ENCODE measurements at regions not wholly inside any gene's neighbourhood (a gene's known extent, or its start where the extent isn't known, plus 50 kb on each side); places are given as distances from the start of the nearest gene placed in this dataset.

DNA sequence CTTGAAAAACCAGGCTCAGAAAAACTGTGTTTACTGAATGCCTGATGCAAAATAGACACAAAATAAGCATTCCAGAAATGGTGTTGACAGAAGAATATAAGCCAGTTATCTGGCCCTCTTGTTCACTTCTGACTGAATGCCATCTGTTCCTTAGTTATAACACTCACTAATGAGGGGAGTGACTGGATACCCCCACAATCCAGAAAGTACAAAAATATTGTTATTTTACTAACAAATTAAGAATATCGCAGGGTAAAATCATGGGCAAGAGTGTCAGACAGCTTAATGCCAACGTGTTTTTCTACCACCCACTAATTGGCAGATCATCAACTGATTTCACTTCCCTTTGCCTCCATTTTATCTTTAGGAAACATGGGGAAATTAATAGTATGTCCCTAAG is 477.3 kb upstream of the FLRT2 start:
- H3K27ac ChIP-seq = no peak overlapping the region
- WGBS, 3 donors = 83 to 94% (median 89%) methylated on average over 2 of the region's 2 CpGs
- DNase-seq = no peak
- no peak for TF ChIP-seq POLR2A (IDR thresholded peaks at IDR 0.05)
- TF ChIP-seq EP300 (IDR thresholded peaks at IDR 0.05) = no peak
- TF ChIP-seq, protein P1, sequence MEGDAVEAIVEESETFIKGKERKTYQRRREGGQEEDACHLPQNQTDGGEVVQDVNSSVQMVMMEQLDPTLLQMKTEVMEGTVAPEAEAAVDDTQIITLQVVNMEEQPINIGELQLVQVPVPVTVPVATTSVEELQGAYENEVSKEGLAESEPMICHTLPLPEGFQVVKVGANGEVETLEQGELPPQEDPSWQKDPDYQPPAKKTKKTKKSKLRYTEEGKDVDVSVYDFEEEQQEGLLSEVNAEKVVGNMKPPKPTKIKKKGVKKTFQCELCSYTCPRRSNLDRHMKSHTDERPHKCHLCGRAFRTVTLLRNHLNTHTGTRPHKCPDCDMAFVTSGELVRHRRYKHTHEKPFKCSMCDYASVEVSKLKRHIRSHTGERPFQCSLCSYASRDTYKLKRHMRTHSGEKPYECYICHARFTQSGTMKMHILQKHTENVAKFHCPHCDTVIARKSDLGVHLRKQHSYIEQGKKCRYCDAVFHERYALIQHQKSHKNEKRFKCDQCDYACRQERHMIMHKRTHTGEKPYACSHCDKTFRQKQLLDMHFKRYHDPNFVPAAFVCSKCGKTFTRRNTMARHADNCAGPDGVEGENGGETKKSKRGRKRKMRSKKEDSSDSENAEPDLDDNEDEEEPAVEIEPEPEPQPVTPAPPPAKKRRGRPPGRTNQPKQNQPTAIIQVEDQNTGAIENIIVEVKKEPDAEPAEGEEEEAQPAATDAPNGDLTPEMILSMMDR (IDR thresholded peaks at IDR 0.05) = no peak
- H3K27me3 ChIP-seq = no peaks in the 10 kb centered on the region
- H3K4me1 ChIP-seq (ENCODE audit: insufficient read depth) = no peaks in the 10 kb centered on the region
- no peaks in the 10 kb centered on the region for H3K36me3 ChIP-seq
- no peak overlapping the region for H3K4me3 ChIP-seq
- H3K9me3 ChIP-seq = no peaks in the 10 kb centered on the region
- intact Hi-C loops (cut with DNase I) = no loop called here

DNA sequence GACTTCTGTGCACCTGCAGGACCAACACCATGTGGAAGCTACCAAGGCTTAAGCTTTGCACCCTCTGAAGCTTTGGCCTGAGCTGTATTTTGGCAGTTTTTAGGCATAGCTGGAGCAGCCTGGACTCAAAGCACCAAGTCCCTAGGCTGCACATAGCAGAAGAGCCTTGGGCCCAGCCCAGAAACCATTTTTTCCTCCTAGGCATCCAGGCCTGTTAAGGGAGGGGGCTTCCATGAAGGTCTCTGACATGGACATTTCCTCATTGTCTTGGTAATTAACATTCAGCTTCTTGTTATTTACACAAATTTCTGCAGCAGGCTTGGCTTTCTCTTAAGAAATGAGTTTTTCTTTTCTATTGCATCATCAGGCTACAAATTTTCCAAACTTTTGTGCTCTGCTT is 475.8 kb upstream of the FLRT2 start:
- H3K36me3 ChIP-seq = no peaks in the 10 kb centered on the region
- no peak for DNase-seq
- no peak overlapping the region for H3K4me3 ChIP-seq
- H3K4me1 ChIP-seq (ENCODE audit: insufficient read depth) = no peaks in the 10 kb centered on the region
- H3K27ac ChIP-seq = no peak overlapping the region
- intact Hi-C loops (cut with DNase I) = no loop called here
- H3K9me3 ChIP-seq = no peaks in the 10 kb centered on the region
- no peaks in the 10 kb centered on the region for H3K27me3 ChIP-seq
- TF ChIP-seq POLR2A (IDR thresholded peaks at IDR 0.05) (no peak), EP300 (IDR thresholded peaks at IDR 0.05) (no peak)
- TF ChIP-seq, protein P1 (IDR thresholded peaks at IDR 0.05) = no peak

DNA sequence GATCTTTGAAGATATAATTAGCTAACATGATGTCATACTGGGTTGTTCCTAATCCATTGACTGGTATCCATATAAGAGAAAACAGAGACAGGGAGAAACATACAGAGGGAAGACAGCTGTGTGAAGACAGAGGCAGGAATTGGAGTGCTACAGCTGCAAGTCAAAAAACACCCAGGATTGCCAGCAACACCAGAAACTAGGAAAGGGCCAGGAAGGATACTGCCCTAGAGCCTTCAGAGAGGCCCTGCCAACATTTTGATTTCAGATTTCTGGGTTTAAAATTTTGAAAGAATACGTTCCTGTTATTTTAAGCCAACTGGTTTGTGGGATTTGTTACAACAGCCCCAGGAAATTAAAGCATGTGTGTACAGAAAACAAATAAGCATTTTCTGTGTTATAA is 473.7 kb upstream of the FLRT2 start:
- intact Hi-C loops (cut with DNase I) = no loop called here
- Histone ChIP-seq H3K4me3 (no peak overlapping the region), H3K36me3 (no peaks in the 10 kb centered on the region), H3K27ac (no peak overlapping the region), H3K27me3 (no peaks in the 10 kb centered on the region), H3K4me1 (ENCODE audit: insufficient read depth) (no peaks in the 10 kb centered on the region), H3K9me3 (no peaks in the 10 kb centered on the region)
- TF ChIP-seq POLR2A (IDR thresholded peaks at IDR 0.05) (no peak), EP300 (IDR thresholded peaks at IDR 0.05) (no peak)
- TF ChIP-seq, protein P1 (IDR thresholded peaks at IDR 0.05) = no peak
- WGBS, 3 donors = 45 to 61% (median 55%) methylated on average over 1 of the region's 1 CpG
- no peak for DNase-seq

DNA sequence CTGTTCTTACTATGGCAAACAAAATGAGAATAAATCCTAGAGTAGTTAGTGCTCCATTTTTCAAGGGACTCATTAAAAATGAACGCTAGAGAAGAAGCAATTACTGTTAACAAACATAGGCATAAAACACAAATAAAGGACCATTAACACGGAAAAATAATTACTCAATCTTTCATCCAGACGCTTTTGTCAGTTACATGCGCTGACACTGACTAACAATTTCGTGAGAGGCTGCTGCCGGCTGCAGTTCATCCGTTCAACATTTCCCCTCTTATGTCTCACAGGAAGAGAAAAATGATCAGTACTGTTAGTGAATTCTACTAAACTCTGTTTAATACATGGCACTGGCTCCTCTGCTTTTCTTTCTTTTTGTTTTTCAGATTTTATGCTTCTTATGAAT is 472.7 kb upstream of the FLRT2 start:
- whole genome bisulfite sequencing, 3 donors = 77 to 83% (median 80%) methylated on average over 7 of the region's 7 CpGs
- TF ChIP-seq EP300 (IDR thresholded peaks at IDR 0.05) (no peak), POLR2A (IDR thresholded peaks at IDR 0.05) (no peak)
- TF ChIP-seq, protein P1 (IDR thresholded peaks at IDR 0.05) = no peak
- no peak overlapping the region for H3K4me3 ChIP-seq
- intact Hi-C loops (cut with DNase I) = no loop called here
- H3K9me3 ChIP-seq = no peaks in the 10 kb centered on the region
- DNase-seq = no peak
- H3K27ac ChIP-seq = no peak overlapping the region
- H3K36me3 ChIP-seq = no peaks in the 10 kb centered on the region
- H3K27me3 ChIP-seq = no peaks in the 10 kb centered on the region
- H3K4me1 ChIP-seq (ENCODE audit: insufficient read depth) = no peaks in the 10 kb centered on the region

DNA sequence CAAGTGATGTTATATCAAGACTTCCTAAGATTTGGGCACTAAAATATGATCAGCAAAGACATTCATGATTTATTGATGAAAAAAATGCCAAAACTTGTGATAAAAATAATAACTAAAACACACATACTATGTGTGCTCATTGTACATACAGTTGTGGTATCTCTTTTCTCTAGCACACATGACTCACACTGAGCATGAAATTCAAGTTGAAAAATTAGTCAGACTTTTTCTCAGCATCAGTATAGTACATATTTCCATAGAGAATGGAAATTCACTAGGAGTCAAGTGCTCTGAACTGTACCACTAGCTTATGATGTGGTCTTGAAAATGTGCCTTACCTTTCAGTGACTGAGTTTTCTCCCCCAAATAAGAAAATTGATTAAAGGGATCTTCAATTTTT is 471.8 kb upstream of the FLRT2 start:
- intact Hi-C loops (cut with DNase I) = no loop called here
- no peaks in the 10 kb centered on the region for H3K4me1 ChIP-seq (ENCODE audit: insufficient read depth)
- H3K27ac ChIP-seq = no peak overlapping the region
- DNase-seq = no peak
- TF ChIP-seq, protein P1 (IDR thresholded peaks at IDR 0.05) = no peak
- TF ChIP-seq POLR2A (IDR thresholded peaks at IDR 0.05) (no peak), EP300 (IDR thresholded peaks at IDR 0.05) (no peak)
- no peak overlapping the region for H3K4me3 ChIP-seq
- H3K27me3 ChIP-seq = no peaks in the 10 kb centered on the region
- H3K9me3 ChIP-seq = no peaks in the 10 kb centered on the region
- no peaks in the 10 kb centered on the region for H3K36me3 ChIP-seq

Measured in ovary (tissue), 7 donors.